GM23248 (cell line): ENCODE measurements at regions not wholly inside any gene's neighbourhood (a gene's known extent, or its start where the extent isn't known, plus 50 kb on each side); places are given as distances from the start of the nearest gene placed in this dataset.

ENCODE experiments used
- DNase-seq: peaks from one replicate; pipeline ENCODE4 v3.0.0-alpha.2; 2015
- H2AFZ ChIP-seq: fragments of 200-600 bp; sonication (generic); 2 replicates; pipeline ENCODE4 v1.6.1; 2016; ENCODE audit warnings: antibody characterized with exemption
- H3F3A ChIP-seq: fragments of 200-600 bp; sonication (generic); 2 replicates; pipeline ENCODE4 v1.6.1; 2016; ENCODE audit warnings: mild to moderate bottlenecking, antibody characterized with exemption, mixed run types; ENCODE audit not compliant: insufficient read depth
- H3K27ac ChIP-seq: fragments of 200-600 bp; sonication (generic); 2 replicates; pipeline ENCODE4 v1.5.1; 2016; ENCODE audit warnings: mild to moderate bottlenecking
- H3K27me3 ChIP-seq: fragments of 200-600 bp; sonication (generic); replicated peaks from 2 replicates; pipeline ENCODE4 v1.6.1; 2016; ENCODE audit warnings: mild to moderate bottlenecking; ENCODE audit not compliant: insufficient read depth
- H3K36me3 ChIP-seq: fragments of 200-600 bp; sonication (generic); 2 replicates; pipeline ENCODE4 v1.6.1; 2016; ENCODE audit warnings: low read depth, mild to moderate bottlenecking
- H3K4me1 ChIP-seq: fragments of 200-600 bp; sonication (generic); 2 replicates; pipeline ENCODE4 v1.6.1; 2016; ENCODE audit warnings: mild to moderate bottlenecking; ENCODE audit not compliant: insufficient read depth
- H3K4me2 ChIP-seq: fragments of 200-600 bp; sonication (generic); one replicate; pipeline ENCODE4 v1.6.1; 2016; ENCODE audit warnings: mild to moderate bottlenecking; ENCODE audit not compliant: unreplicated experiment
- H3K4me3 ChIP-seq: fragments of 200-600 bp; sonication (generic); 2 replicates; pipeline ENCODE4 v1.5.1; 2016; ENCODE audit warnings: mild to moderate bottlenecking
- H3K79me2 ChIP-seq: fragments of 200-600 bp; sonication (generic); 2 replicates; pipeline ENCODE4 v1.6.1; 2016; ENCODE audit warnings: mild to moderate bottlenecking; ENCODE audit not compliant: insufficient read depth
- H3K9ac ChIP-seq: fragments of 200-600 bp; sonication (generic); 2 replicates; pipeline ENCODE4 v1.6.1; 2016; ENCODE audit warnings: mild to moderate bottlenecking
- H3K9me2 ChIP-seq: fragments of 200-600 bp; sonication (generic); 2 replicates; pipeline ENCODE4 v1.6.1; 2016; ENCODE audit warnings: mixed run types, mild to moderate bottlenecking, moderate library complexity; ENCODE audit not compliant: insufficient read depth
- H3K9me3 ChIP-seq: fragments of 200-600 bp; sonication (generic); one replicate; pipeline ENCODE4 v1.6.1; 2017; ENCODE audit warnings: low read depth
- H4K20me1 ChIP-seq: fragments of 200-600 bp; sonication (generic); 2 replicates; pipeline ENCODE4 v1.6.0; 2016; ENCODE audit not compliant: insufficient read depth
- EZH2 ChIP-seq: fragments of 200-600 bp; sonication (generic); IDR thresholded peaks from 2 replicates; pipeline ENCODE4 v1.6.1; 2018; ENCODE audit warnings: antibody characterized with exemption, mild to moderate bottlenecking; ENCODE audit not compliant: insufficient read depth, poor library complexity, severe bottlenecking
- EZH2phosphoT487 ChIP-seq: fragments of 200-600 bp; sonication (generic); IDR thresholded peaks from 2 replicates; pipeline ENCODE4 v1.6.1; 2018; ENCODE audit warnings: antibody characterized with exemption, moderate library complexity, mild to moderate bottlenecking, low read depth; ENCODE audit not compliant: insufficient read depth
- WGBS, 2 experiments: methylation state at CpG; one replicate each; pipeline ENCODE4 v1.1.6; 2015 to 2017; ENCODE audit warnings: low lambda C conversion rate in 2 of 2, low coverage in 1 of 2; ENCODE audit errors: missing lambda C conversion rate in 2 of 2; 5-methylcytosine and 5-hydroxymethylcytosine counted together
- in situ Hi-C: fragments of 300-500 bp; cut with MboI; formaldehyde crosslinking; loops from 2 replicates; pipeline ENCODE4 v1.15.0; 2020

- H2AFZ ChIP-seq = no peak overlapping the region
- 0 to 6% methylated on average over 1 of the region's 1 CpG for WGBS, 2 experiments
- no peak for DNase-seq
These were observed 253.7 kb downstream of the ATXN7L3B start for GRCh38 chr12:74791365-74791764.

GRCh38 chr12:74794522-74794921 is 256.9 kb downstream of the ATXN7L3B start:
- no peaks in the 10 kb centered on the region for H4K20me1 ChIP-seq
- no peaks in the 10 kb centered on the region for H3K79me2 ChIP-seq
- no peaks in the 10 kb centered on the region for H3K9me2 ChIP-seq
- in situ Hi-C loops = no loop called here
- 34 to 40% methylated on average over 4 of the region's 4 CpGs for WGBS, 2 experiments
- no peaks in the 10 kb centered on the region for H3K4me1 ChIP-seq
- no peak overlapping the region for H3K27ac ChIP-seq
- H3K9ac ChIP-seq = no peak overlapping the region
- no peaks in the 10 kb centered on the region for H3K27me3 ChIP-seq
- no peak overlapping the region for H3K4me3 ChIP-seq
- no peaks in the 10 kb centered on the region for H3K9me3 ChIP-seq
- H3F3A ChIP-seq = no peaks in the 10 kb centered on the region
- no peak overlapping the region for H2AFZ ChIP-seq
- TF ChIP-seq EZH2phosphoT487 = no peak
- no peak for TF ChIP-seq EZH2
- no peak overlapping the region for H3K4me2 ChIP-seq
- H3K36me3 ChIP-seq = no peaks in the 10 kb centered on the region
- DNase-seq = no peak

More at GRCh38 chr12:74791365-74791764, 253.7 kb downstream of the ATXN7L3B start:
- Histone ChIP-seq H3K4me2 (no peak overlapping the region), H3F3A (no peaks in the 10 kb centered on the region), H3K79me2 (no peaks in the 10 kb centered on the region), H3K9me3 (no peaks in the 10 kb centered on the region), H3K4me1 (no peaks in the 10 kb centered on the region), H4K20me1 (no peaks in the 10 kb centered on the region), H3K4me3 (no peak overlapping the region), H3K27ac (no peak overlapping the region), H3K9me2 (no peaks in the 10 kb centered on the region), H3K27me3 (no peaks in the 10 kb centered on the region), H3K36me3 (no peaks in the 10 kb centered on the region), H3K9ac (no peak overlapping the region)
- in situ Hi-C loops = no loop called here
- TF ChIP-seq EZH2 (no peak), EZH2phosphoT487 (no peak)

GRCh38 chr12:74801625-74802024 is 264.0 kb downstream of the ATXN7L3B start:
- no peaks in the 10 kb centered on the region for H3K27me3 ChIP-seq
- no peak overlapping the region for H3K27ac ChIP-seq
- TF ChIP-seq EZH2phosphoT487 (no peak), EZH2 (no peak)
- no peaks in the 10 kb centered on the region for H3K79me2 ChIP-seq
- H4K20me1 ChIP-seq = no peaks in the 10 kb centered on the region
- no peaks in the 10 kb centered on the region for H3K9me3 ChIP-seq
- 35 to 41% methylated on average over 2 of the region's 2 CpGs for WGBS, 2 experiments
- no peak overlapping the region for H3K4me2 ChIP-seq
- no peaks in the 10 kb centered on the region for H3K4me1 ChIP-seq
- H3K36me3 ChIP-seq = no peaks in the 10 kb centered on the region
- no peaks in the 10 kb centered on the region for H3K9me2 ChIP-seq
- H3F3A ChIP-seq = no peaks in the 10 kb centered on the region
- no peak for DNase-seq
- in situ Hi-C loops = no loop called here
- no peak overlapping the region for H3K4me3 ChIP-seq
- H2AFZ ChIP-seq = no peak overlapping the region
- H3K9ac ChIP-seq = no peak overlapping the region

GRCh38 chr12:74816398-74817175 is 279.0 kb downstream of the ATXN7L3B start:
- no peak overlapping the region for H3K4me3 ChIP-seq
- no peaks in the 10 kb centered on the region for H3K79me2 ChIP-seq
- no peak for DNase-seq
- H2AFZ ChIP-seq = no peak overlapping the region
- H3K27ac ChIP-seq = no peak overlapping the region
- no peaks in the 10 kb centered on the region for H3F3A ChIP-seq
- TF ChIP-seq EZH2 (no peak), EZH2phosphoT487 (no peak)
- no peaks in the 10 kb centered on the region for H3K9me2 ChIP-seq
- H4K20me1 ChIP-seq = no peaks in the 10 kb centered on the region
- H3K27me3 ChIP-seq = no peaks in the 10 kb centered on the region
- 26 to 32% methylated on average over 9 to 10 of the region's 10 CpGs for WGBS, 2 experiments
- no peaks in the 10 kb centered on the region for H3K36me3 ChIP-seq
- H3K9ac ChIP-seq = no peak overlapping the region
- in situ Hi-C loops = no loop called here
- no peaks in the 10 kb centered on the region for H3K9me3 ChIP-seq
- H3K4me1 ChIP-seq = no peaks in the 10 kb centered on the region
- H3K4me2 ChIP-seq = no peak overlapping the region

- no peaks in the 10 kb centered on the region for H3K9me3 ChIP-seq
- DNase-seq = no peak
- H3K27ac ChIP-seq = no peak overlapping the region
- no peaks in the 10 kb centered on the region for H4K20me1 ChIP-seq
- H3F3A ChIP-seq = no peaks in the 10 kb centered on the region
- in situ Hi-C loops = no loop called here
- no peak overlapping the region for H3K4me2 ChIP-seq
- H3K79me2 ChIP-seq = no peaks in the 10 kb centered on the region
- 17 to 23% methylated on average over 3 of the region's 3 CpGs for WGBS, 2 experiments
- no peak for TF ChIP-seq EZH2
- TF ChIP-seq EZH2phosphoT487 = no peak
- no peak overlapping the region for H2AFZ ChIP-seq
- H3K36me3 ChIP-seq = no peaks in the 10 kb centered on the region
- H3K4me1 ChIP-seq = no peaks in the 10 kb centered on the region
- H3K9ac ChIP-seq = no peak overlapping the region
- H3K4me3 ChIP-seq = no peak overlapping the region
- no peaks in the 10 kb centered on the region for H3K27me3 ChIP-seq
- H3K9me2 ChIP-seq = no peaks in the 10 kb centered on the region
These were observed 279.9 kb downstream of the ATXN7L3B start for GRCh38 chr12:74817499-74817898.
